Fibroblast of the conjunctiva (primary cell): ENCODE measurements at regions not wholly inside any gene's neighbourhood (a gene's known extent, or its start where the extent isn't known, plus 50 kb on each side); places are given as distances from the start of the nearest gene placed in this dataset.
A peak's percentile ranks its signal among the peaks of the same experiment; 100 is the strongest.

ENCODE experiments used
- DNase-seq: peaks from one replicate; pipeline ENCODE4 v3.0.0-alpha.2; 2010; ENCODE audit warnings: low read depth

DNA sequence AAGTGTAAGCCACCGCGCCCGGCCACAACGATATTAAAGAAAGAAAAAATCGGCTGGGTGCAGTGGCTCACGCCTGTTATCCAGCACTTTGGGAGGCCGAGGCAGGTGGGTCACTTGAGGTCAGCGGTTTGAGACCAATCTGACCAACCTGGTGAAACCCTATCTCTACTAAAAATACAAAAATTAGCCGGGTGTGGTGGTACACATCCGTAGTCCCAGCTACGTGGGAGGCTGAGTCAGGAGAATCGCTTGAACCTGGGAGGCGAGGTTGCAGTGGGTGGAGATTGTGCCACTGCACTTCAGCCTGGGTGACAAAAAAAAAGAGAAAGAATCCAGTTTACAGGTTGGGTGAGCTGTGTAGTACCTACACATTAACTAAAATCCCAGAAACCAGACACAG lies 99.9 kb upstream of the CACNA1A start:
- DNase-seq = no peak

DNA sequence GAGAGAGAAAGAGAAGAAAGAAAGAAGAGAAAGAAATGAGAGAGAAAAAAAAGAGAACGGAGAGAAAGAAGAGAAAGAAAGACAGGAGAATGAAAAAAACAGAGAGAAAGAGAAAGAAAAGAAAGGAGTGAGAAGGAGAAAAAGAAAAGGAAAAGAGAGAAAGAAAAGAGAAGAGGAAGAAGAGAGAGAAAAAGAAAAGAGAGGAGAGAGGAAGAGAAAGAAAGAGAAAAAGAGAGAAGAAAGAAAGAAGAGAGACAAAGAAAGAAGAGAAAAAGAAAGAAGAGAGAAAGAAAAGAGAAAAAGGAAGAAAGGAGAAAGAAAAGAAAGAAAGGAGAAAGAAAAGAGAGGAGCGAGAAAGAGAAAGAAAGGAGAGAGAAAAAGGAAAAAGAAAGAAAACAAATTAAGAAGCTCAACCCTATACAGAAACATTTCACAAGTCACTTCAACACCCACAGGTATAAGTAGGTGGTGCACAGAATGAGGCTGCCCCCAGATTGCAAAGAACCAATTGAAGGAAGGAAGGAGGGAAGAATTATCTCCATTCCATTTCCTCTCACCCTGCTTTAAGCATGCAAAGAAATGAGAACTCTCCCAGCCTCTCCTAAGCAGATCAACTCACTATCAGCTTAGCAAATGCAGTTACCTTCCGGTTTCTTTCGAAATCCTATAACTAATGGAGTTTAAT lies 98.8 kb upstream of the CACNA1A start:
- DNase-seq = no peak

DNA sequence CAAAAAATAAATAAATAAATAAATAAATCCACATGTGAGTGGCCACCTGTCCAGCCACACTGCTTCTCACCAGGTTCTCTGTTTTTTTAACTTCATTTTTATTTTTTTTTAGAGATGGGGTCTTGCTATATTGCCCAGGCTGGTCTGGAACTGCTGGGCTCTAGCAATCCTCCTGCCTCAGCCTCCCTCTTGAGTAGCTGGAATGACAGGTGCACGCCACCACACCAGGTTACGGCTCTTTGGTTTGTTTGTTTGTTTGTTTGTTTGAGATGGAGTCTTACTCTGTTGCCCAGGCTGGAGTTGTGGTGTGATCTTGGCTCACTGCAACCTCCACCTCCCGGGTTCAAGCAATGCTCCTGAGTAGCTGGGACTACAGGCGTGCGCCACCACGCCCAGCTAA lies 94.5 kb upstream of the CACNA1A start:
- DNase-seq = no peak

DNA sequence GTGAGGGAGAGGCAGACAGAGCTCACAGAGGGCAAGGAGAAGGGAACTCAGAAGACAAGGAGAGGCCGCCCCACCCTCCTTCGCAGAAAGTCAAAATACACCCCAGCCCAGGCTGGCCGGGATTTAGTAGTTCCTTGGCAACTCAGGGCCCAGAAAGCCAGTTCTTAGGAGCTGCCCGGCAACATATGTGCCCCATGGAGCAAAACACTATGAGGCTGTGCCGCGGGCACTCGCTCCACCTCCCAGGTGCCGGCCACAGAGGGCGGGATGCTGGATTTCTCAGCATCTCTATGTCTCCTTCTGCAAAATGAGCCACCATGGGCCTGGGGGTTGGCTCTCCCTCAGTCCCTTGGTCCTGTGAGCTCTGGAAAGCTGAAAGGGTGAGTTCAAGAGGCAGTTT lies 93.8 kb upstream of the CACNA1A start:
- no peak for DNase-seq

DNA sequence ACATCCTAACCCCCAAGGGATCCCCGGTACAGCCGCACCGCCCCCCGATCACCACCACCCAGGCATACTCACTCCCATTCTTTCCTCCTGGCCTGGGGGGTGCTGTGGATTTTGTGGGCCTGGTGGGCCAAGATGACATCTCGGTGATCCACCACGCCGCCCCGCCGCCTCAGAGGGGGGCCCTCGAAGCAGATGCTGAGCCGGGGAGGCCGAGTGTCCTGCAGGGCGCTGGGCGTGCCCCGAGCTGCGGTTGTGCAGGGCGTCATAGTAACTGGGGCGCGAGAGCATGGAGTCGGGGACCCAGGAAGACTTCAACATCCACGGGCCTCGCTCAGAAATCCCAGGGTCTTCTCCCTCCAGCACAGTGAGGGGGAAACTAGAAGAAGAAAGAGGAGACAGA lies 93.4 kb upstream of the CACNA1A start:
- DNase-seq = no peak

DNA sequence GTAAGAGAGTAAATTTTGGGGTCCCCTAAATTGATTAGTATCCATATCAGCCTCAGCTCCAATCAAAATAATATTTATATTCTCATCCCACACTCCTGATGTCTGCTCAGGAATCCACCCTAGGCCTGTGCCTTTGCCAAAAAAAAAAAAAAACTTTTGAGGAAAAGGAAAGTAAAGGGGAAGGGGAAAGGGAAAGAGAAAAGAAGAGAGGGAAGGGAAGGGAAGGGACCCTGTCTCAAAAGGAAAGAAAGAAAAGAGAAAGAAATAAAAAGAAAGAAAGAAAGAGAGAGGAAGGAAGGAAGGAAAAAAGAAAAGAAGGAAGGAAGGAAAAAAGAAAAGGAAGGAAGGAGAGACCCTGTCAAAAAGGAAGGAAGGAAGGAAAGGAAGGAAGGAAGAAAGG lies 91.8 kb upstream of the CACNA1A start:
- DNase-seq = no peak

DNA sequence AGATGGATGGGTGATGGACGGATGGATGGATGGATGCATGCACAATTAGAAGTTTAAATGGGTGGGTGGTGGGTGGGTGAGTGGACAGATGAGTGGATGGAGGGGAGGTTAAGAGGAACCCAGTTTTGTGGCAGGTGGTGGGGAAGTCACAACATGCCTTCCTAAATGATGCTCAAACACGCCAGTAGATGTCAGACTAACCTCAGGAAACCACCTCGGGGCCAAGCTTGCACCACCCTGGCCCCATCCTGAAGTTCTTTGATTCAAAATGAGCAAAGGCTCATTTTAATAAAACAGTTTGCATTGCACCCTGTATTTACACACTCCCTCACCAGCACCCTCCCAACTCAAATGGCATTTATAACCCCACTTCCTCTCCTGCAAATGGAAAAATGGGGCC lies 91.4 kb upstream of the CACNA1A start:
- DNase-seq = peak; percentile 60

DNA sequence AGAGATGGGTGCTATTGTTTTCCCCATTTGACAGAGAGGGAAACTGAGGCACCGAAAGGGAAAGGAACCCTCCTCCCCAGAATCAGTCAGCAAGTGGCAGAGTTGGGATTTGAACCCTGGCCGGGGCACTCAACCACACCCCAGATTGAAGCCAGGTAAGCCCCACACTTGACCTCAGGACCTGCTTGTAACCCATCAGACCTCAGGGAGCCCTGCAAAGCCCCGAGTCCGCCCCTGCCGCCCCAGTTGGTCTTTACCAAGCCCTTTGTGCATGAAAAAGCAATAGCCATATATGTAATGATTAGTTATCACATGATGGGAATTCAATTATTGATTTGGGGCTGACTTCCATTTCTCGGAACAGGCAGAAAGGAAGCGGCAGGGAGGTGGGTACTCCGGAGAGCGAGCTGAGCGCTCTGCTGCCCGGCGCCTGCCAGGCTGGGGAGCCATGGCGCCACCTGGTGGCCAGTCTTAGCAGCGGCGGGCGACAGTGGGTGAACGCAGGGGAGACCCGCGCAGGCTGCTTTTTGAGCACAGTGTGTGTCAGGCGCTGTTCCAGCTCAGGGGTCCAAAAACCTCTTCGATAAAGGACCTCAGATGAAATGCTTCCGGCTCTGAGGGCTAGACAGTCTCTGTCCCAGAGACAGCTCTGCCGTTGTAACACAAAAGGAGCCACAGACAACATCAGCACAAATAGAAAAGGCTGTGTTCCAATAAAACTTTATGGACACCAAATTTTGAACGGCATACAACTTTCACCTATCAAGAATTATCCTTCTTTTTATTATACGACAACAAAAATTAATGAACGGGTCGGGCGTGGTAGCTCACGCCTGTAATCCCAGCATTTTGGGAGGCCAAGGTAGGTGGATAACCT lies 82.9 kb upstream of the CACNA1A start:
- DNase-seq = peak; percentile 14

DNA sequence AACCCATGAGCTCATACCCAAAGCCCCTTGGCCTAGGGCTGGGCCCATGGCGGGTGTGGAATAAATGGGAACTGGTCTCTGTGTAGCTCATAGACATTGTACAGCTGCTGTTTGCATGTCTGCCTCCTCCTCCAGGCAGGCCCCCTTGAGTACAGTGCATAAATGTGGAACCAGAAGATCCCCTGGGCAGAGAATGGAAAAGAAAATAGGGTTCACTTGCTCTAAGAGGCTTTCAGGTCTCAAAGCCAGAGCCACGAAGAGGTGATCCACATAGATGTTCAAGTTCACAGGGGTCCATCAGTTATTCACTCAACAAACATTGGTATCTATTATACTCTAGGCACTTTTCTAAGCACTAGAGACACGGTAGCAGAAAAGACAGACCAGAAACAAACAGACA lies 79.2 kb upstream of the CACNA1A start:
- no peak for DNase-seq

DNA sequence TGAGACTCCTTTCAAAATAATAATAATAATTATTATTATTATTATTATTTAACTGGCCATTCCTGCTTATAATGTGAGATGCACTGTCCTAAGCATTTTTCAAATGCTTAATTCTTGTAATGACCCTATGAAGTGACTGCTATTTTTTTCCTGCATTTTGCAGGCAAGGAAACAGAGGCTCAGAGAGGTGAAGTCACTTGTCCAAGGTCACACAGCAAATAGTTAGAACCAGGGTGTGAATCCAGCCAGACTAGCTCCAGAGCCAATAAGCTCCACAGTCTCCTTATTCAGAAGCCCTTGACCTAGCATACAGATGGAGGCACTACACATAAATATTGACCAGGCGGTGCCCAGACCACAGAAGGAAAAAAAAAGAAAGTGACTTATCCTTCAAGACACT lies 77.5 kb upstream of the CACNA1A start:
- DNase-seq = no peak

DNA sequence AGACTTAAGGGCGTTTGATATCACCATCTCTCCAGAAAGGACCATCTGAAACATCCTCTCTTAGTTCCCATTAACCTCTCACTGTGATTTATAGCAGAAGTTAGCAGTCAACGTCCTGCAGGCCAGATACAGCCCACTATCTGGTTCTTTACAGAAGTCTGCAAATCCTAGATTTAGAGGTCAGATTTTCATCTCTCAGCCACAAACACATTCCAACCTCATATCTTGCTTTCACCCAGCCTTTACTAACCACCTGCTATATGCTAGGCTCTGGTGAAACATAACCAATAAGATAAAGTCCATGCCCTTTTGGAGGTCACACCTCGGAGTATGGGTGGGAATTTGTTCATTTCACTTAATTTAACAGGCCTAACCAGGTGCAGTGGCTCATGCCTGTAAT lies 76.8 kb upstream of the CACNA1A start:
- no peak for DNase-seq

DNA sequence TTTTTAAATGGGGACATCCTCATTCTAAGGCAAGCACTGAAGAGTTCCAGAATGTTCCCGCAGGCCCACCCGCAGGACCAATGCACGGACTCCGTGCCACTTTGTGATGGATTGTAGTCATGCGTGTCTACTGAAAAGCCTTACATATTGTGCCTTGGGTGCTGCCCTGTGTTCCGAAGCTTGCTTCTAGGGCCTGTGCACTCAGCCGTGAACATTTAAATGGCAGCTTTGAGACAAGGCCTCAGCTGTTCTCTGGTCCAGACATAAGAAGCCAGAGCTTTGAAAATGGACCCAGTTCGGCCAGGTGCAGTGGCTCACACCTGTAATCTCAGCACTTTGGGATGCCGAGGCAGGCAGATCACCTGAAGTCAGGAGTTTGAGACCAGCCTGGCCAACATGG lies 75.3 kb upstream of the CACNA1A start:
- DNase-seq = no peak

DNA sequence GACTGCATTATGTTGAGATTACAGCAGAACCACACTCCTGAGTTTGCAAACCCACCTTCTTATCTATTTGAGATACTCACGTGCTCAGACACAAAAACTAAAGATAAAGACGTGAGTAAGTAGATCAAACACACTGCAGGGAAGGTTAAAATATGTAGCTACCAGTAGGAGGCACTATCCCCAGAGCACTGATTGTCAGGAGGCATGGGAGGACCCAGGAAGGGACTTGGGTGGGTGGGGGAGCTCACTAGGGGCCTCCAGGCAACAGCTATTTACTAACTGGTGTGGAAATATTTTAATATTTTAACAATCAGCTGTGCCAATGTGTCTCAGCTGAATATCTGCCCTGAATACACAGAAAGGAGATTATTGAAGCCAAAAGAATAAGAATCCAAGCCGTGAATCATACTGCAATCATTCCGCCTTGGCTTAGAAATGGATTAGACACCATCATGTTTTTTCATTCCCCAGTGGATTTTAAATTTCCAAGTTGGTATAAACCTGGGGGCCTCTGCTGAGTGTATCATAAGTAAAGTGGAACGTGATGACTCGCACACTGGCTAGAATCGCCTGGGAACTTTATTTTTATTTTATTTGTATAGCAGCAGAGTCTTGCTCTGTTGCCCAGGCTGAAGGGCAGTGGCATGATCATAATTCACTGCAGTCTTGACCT lies 73.2 kb upstream of the CACNA1A start:
- DNase-seq = peak; percentile 30

DNA sequence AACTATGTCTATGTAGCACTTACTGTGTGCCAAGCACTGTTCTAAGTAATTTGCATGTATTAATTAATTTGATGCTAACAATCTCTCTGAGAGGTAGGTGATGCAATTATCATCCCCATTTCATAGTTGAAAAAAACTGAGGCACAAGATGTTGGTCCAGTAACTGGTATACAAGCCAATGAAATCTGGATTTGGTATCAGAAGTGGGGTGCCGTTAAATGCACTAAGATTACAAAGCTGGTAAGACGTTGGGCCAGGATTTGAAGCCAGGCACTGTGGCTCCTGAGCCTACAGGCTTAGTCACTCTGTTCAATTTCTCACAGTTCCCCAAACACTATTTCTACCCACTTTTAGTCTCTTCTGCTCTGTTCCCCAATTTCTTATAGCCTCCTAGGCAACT lies 70.4 kb upstream of the CACNA1A start:
- no peak for DNase-seq

DNA sequence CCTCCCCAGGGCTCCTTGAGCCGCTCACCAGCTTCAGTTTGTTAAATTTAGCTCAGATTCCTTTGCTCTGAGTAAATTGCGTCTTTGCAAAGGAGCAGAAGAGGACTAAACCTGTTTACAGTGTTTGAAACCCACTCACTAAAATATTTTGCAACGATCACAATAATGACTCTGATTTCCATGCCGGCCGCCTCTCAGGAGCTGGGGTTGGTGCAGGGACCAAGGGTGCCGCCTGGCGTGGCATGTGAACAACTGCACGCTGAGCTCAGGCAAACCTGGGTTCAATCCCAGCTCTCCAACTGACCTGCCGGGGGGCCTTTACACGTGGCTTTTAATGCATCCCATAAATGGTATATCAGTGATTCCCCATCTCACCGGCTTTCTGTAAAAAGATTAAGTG lies 68.7 kb upstream of the CACNA1A start:
- no peak for DNase-seq

DNA sequence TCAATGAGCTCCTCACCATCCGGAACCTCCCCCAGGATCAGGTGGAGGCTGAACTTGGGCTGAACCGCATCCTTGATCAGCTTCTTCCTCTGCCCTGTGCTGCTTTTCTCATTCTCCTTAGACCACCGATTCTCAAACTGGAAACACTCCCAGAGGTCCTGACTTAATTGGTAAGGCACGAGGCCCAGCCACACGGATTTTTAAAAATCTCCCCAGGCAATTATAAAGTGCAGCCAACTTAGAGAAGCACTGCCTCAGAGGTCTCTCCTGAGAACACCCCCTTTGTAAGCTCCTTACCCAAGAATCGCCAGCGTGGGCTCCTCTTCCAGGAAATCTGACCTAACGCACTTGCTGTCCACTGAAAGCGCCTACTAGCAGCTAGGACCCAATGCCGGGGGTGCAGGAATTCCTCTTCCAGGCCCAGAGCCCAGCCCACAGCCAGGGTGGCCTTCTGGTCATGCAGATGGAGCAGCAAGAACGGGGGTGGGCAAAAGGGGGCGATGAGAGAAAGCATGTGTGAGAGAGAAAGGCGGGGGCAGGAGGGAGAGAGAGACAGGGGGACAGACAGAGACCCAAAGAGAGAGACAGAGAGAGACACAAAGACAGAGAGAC lies 66.9 kb upstream of the CACNA1A start:
- no peak for DNase-seq

DNA sequence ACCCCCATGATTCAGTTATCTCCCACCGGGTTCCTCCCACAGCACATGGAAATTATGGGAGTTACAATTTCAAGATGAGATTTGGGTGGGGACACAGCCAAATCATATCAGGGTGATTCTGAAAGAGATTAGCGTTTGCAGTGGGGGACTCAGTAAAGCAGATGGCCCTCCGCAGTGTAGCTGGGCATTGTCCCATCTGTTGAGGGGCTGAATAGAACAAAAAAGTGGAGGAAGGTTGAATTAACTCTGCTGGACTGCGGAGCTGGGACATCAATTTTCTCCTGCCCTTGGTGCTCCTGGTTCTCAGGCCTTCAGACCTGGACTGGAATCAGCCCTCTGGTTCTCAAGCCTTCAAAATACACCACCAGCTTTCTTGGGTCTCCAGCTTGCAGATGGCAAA lies 55.2 kb upstream of the CACNA1A start:
- no peak for DNase-seq

DNA sequence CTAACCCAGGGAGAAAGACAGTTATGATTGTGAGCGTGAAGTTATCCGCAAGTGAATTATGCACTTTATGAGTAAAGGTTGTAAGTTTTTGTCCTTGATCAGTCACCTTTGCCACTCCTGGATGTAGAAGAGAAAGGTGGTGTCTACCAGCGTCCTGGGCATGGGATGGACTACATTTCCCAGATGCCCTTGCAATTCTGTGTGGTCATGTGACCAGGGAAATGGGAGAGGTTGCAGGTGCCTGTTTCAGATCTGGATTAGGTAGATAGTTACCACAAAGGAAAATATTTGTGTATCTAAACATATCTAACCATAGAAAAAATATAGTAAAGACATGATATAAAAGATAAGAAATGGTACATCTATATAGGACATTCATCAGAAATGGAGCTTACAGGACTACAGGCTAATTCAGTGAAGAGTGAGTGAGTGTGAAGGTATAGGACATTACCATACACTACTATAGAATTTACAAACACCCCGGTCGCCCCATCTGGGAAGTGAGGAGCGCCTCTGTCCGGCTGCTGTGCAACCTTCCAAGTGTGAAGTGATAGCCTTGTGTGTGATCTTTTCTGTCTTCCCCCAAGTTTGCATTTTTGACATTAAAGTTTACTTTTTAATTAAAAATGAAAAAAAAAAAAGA lies 51.6 kb upstream of the CACNA1A start:
- DNase-seq = no peak

DNA sequence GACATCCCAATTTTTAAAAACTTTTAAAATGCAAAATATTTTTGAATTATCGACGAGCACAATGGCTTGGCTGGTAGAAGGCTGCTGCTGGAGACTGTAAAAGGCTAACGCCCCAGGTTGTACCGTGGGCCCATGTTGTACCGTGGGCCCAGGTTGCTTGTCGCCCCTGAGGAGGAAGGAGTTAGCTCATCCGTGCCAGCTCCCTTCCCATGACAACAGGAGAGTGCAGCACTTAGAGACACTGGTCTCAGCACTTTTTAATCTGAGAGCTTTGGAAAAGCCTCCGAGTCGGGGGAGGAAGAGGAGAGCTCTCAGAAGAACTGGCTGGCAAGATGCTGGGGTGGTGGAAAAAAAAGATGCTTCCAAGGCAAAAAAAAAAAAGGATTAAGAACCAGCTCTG lies 50.3 kb upstream of the CACNA1A start:
- no peak for DNase-seq
